Parathyroid adenoma (tissue), 2 donors: ENCODE measurements at regions not wholly inside any gene's neighbourhood (a gene's known extent, or its start where the extent isn't known, plus 50 kb on each side); places are given as distances from the start of the nearest gene placed in this dataset.

Source experiments
- H2AFZ ChIP-seq: fragments of 300-600 bp; sonication (generic); one replicate; pipeline ENCODE4 v1.7.0; 2017; ENCODE audit warnings: antibody characterized with exemption, mild to moderate bottlenecking
- H3K27ac ChIP-seq: fragments of 300-600 bp; sonication (generic); one replicate; pipeline ENCODE4 v1.7.0; 2017
- H3K27me3 ChIP-seq: fragments of 300-600 bp; sonication (generic); one replicate; pipeline ENCODE4 v1.7.0; 2017; ENCODE audit warnings: low read length; ENCODE audit not compliant: control insufficient read depth, insufficient read depth
- H3K36me3 ChIP-seq: fragments of 300-600 bp; sonication (generic); one replicate; pipeline ENCODE4 v1.7.0; 2017; ENCODE audit warnings: low read length; ENCODE audit not compliant: control insufficient read depth, insufficient read depth
- H3K4me1 ChIP-seq: fragments of 300-600 bp; sonication (generic); one replicate; pipeline ENCODE4 v1.7.0; 2017; ENCODE audit warnings: control low read depth
- H3K4me2 ChIP-seq: fragments of 300-600 bp; sonication (generic); one replicate; pipeline ENCODE4 v1.7.0; 2017; ENCODE audit warnings: low read length
- H3K4me3 ChIP-seq: fragments of 300-600 bp; sonication (generic); one replicate; pipeline ENCODE4 v1.7.0; 2017; ENCODE audit warnings: low read depth, low read length
- H3K79me2 ChIP-seq: fragments of 300-600 bp; sonication (generic); one replicate; pipeline ENCODE4 v1.7.0; 2017; ENCODE audit warnings: control low read depth
- H3K9ac ChIP-seq: fragments of 300-600 bp; sonication (generic); one replicate; pipeline ENCODE4 v1.7.0; 2017; ENCODE audit warnings: mild to moderate bottlenecking
- H3K9me3 ChIP-seq: fragments of 300-600 bp; sonication (generic); one replicate; pipeline ENCODE4 v1.7.0; 2017; ENCODE audit warnings: low read length; ENCODE audit not compliant: control insufficient read depth
- TF ChIP-seq, protein P1 (sequence below): fragments of 300-600 bp; sonication (generic); IDR thresholded peaks from one replicate; pipeline ENCODE4 v1.7.0; 2017; ENCODE audit warnings: antibody characterized with exemption, mild to moderate bottlenecking
- donor health status: primary hyperparathyroidism.

DNA sequence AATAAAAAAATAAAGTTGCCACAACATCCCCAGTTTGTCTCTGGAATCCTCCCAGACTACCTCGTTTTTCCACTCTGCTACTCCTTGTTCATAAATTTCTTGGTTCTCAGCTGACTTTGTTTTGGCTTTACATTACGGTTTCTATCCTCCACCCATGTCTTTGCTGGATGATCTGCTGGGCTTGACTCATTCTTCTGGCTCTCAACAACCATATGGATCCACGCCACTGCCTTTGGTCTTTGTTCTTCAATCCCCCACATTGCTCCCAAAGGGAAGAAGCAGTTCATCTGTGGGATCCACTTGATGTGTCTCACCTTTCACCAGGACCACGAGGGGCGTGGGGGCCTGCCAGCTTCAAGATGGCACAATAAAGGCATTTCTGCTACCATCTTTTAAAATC is 67.1 kb upstream of the NBL1 start:
- no peaks in the 10 kb centered on the region for H3K4me1 ChIP-seq
- no peaks in the 10 kb centered on the region for H3K79me2 ChIP-seq
- no peaks in the 10 kb centered on the region for H3K36me3 ChIP-seq
- H3K9ac ChIP-seq, result no peak overlapping the region
- no peak overlapping the region for H2AFZ ChIP-seq
- H3K27me3 ChIP-seq, result no peaks in the 10 kb centered on the region
- H3K27ac ChIP-seq, result no peak overlapping the region
- TF ChIP-seq, protein P1, sequence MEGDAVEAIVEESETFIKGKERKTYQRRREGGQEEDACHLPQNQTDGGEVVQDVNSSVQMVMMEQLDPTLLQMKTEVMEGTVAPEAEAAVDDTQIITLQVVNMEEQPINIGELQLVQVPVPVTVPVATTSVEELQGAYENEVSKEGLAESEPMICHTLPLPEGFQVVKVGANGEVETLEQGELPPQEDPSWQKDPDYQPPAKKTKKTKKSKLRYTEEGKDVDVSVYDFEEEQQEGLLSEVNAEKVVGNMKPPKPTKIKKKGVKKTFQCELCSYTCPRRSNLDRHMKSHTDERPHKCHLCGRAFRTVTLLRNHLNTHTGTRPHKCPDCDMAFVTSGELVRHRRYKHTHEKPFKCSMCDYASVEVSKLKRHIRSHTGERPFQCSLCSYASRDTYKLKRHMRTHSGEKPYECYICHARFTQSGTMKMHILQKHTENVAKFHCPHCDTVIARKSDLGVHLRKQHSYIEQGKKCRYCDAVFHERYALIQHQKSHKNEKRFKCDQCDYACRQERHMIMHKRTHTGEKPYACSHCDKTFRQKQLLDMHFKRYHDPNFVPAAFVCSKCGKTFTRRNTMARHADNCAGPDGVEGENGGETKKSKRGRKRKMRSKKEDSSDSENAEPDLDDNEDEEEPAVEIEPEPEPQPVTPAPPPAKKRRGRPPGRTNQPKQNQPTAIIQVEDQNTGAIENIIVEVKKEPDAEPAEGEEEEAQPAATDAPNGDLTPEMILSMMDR, result no peak
- H3K4me3 ChIP-seq, result no peak overlapping the region
- H3K9me3 ChIP-seq, result no peaks in the 10 kb centered on the region
- no peak overlapping the region for H3K4me2 ChIP-seq

DNA sequence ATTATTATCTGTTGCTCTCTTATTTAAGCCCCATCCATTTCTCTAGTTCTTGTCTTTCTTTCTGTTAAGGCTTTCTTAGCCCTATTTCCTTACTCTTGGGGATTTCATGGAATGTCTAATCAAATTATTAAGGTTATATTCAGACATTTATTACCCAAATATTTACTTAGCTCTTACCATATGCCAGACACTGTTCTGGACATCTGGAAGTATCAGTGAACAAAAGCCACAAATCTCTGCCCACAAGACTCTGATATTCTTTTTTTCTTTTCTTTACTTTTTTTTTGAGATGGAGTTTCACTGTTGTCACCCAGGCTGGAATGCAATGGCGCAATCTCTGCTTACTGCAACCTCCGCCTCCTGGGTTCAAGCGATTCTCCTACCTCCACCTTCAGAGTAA is 74.3 kb upstream of the NBL1 start:
- H2AFZ ChIP-seq, result no peak overlapping the region
- no peaks in the 10 kb centered on the region for H3K27me3 ChIP-seq
- H3K4me3 ChIP-seq, result no peak overlapping the region
- no peaks in the 10 kb centered on the region for H3K79me2 ChIP-seq
- no peaks in the 10 kb centered on the region for H3K4me1 ChIP-seq
- no peaks in the 10 kb centered on the region for H3K9me3 ChIP-seq
- H3K27ac ChIP-seq, result no peak overlapping the region
- no peak overlapping the region for H3K9ac ChIP-seq
- H3K4me2 ChIP-seq, result no peak overlapping the region
- TF ChIP-seq, protein P1, result no peak
- no peaks in the 10 kb centered on the region for H3K36me3 ChIP-seq

DNA sequence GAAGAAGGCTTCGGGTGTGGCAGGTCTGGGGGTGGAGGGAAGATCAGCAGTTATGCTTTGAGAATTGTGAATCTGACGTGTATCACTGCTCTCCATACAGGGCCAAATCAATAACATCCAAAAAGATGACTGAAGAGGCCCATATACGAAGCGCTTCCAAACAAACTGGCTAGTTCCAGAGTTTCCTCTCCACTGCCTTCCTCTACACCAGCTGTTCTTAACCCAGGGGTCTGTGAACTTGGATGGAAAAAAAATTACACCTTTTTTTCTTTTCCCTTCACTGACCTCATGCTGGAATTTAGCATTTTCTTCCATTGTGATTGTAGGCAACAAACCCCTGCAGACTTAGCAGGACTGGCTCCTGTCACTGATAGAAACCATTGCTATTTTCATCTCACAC is 77.1 kb upstream of the NBL1 start:
- Histone ChIP-seq H3K4me3 (no peak overlapping the region), H3K4me1 (no peaks in the 10 kb centered on the region), H3K4me2 (no peak overlapping the region), H3K9ac (no peak overlapping the region), H3K9me3 (no peaks in the 10 kb centered on the region), H3K27ac (no peak overlapping the region), H3K27me3 (no peaks in the 10 kb centered on the region), H3K79me2 (no peaks in the 10 kb centered on the region), H2AFZ (no peak overlapping the region), H3K36me3 (no peaks in the 10 kb centered on the region)
- TF ChIP-seq, protein P1, result no peak

DNA sequence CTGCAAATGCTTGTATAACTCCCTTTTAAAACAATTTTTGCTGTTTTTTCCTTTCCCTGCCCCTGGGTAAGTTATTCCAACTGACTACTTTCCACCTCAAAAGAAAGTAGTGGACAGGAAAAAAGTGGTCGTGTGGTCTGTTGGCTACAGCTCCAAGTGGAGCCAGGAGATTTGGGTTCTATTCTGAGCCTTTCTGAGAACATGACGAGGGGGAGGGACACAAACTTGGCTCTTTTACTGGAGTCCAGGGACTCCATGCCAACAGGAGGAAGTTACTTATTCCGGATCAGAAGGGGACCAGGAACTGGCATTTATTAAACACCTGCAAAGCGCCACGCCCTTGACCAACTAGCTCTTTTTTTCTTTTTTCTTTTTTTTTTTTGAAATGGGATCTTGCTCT is 79.0 kb upstream of the CAPZB start:
- H3K9me3 ChIP-seq, result no peaks in the 10 kb centered on the region
- no peaks in the 10 kb centered on the region for H3K4me1 ChIP-seq
- H3K36me3 ChIP-seq, result no peaks in the 10 kb centered on the region
- H3K9ac ChIP-seq, result no peak overlapping the region
- H2AFZ ChIP-seq, result no peak overlapping the region
- no peak overlapping the region for H3K4me3 ChIP-seq
- TF ChIP-seq, protein P1, result no peak
- no peaks in the 10 kb centered on the region for H3K27me3 ChIP-seq
- H3K27ac ChIP-seq, result no peak overlapping the region
- no peaks in the 10 kb centered on the region for H3K79me2 ChIP-seq
- no peak overlapping the region for H3K4me2 ChIP-seq

DNA sequence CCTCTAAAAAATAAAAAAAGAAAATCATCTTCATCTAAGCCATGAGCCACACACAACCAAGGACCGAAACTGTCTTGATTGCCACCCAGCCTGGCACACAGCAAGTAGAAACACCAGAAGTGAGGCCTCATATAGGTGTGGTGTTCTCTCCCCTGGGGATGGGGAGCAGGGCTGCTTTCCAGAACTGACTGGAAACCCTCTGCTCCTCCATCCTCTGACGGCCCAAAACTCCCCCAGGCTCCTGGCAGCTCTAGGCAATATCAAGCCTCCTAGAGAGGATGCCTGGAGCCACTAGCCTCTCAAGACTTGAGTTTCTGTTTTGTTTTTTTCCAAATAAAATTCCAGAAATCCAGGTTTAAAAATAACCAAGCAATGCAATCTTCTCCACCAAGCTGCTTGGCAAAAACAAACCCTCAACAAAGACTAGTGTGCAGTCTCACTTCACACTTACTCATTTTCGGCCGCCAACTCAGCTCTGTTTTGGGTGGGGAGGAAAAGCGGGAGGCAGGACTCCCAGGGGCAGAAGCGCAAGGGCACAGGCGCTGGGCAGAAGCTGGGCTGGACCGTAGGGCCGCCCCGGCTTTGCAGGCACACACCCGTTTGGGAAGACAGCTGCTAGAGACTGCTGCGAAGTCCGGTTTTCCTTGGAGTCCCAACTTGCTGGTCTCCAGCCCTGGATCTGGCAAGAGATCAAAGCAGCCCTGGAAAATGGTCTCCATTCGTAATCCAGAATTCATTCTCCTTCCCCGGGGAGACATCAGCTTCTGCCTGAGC is 78.2 kb upstream of the CAPZB start:
- Histone ChIP-seq H3K9me3 (no peaks in the 10 kb centered on the region), H3K9ac (no peak overlapping the region), H3K36me3 (no peaks in the 10 kb centered on the region), H3K4me3 (no peak overlapping the region), H3K27me3 (no peaks in the 10 kb centered on the region), H3K4me2 (no peak overlapping the region), H3K27ac (no peak overlapping the region), H3K79me2 (no peaks in the 10 kb centered on the region), H2AFZ (no peak overlapping the region), H3K4me1 (no peaks in the 10 kb centered on the region)
- TF ChIP-seq, protein P1, result no peak
